HG03025 (cell line): ENCODE measurements at regions not wholly inside any gene's neighbourhood (a gene's known extent, or its start where the extent isn't known, plus 50 kb on each side); places are given as distances from the start of the nearest gene placed in this dataset.

Experiments used
- ATAC-seq: cut with Tn5 transposase; IDR thresholded peaks from one replicate; pipeline ENCODE4 v1.9.1; 2021; ENCODE audit warnings: mild to moderate bottlenecking, moderate library complexity; ENCODE audit not compliant: unreplicated experiment, low FRiP score

- ATAC-seq, result no peak
Measured at GRCh38 chr22:48669986-48670716, 1157.5 kb downstream of the BRD1 start.

- no peak for ATAC-seq
Measured at GRCh38 chr22:48669226-48669625, 1158.4 kb downstream of the BRD1 start.

- ATAC-seq, result no peak
Measured at GRCh38 chr22:48667289-48667688, 1160.4 kb downstream of the BRD1 start.

GRCh38 chr22:48666620-48667019 is 1161.1 kb downstream of the BRD1 start:
- no peak for ATAC-seq

- ATAC-seq, result no peak
Measured at GRCh38 chr22:48665311-48665995, 1162.2 kb downstream of the BRD1 start.

- ATAC-seq, result no peak
Measured at GRCh38 chr22:48664586-48664985, 1163.1 kb downstream of the BRD1 start.

GRCh38 chr22:48663297-48663696 is 1164.4 kb downstream of the BRD1 start:
- no peak for ATAC-seq

GRCh38 chr22:48662476-48663135 is 1165.1 kb downstream of the BRD1 start:
- no peak for ATAC-seq

- ATAC-seq, result no peak
Measured at GRCh38 chr22:48661984-48662383, 1165.7 kb downstream of the BRD1 start.

GRCh38 chr22:48660790-48661740 is 1166.6 kb downstream of the BRD1 start:
- ATAC-seq, result no peak

- ATAC-seq, result no peak
Measured at GRCh38 chr22:48660104-48660789, 1167.4 kb downstream of the BRD1 start.

- no peak for ATAC-seq
Measured at GRCh38 chr22:48659404-48659996, 1168.2 kb downstream of the BRD1 start.

GRCh38 chr22:48658871-48659270 is 1168.8 kb downstream of the BRD1 start:
- no peak for ATAC-seq

- no peak for ATAC-seq
Measured at GRCh38 chr22:48658246-48658645, 1169.4 kb downstream of the BRD1 start.

- no peak for ATAC-seq
Measured at GRCh38 chr22:48654492-48654891, 1173.2 kb downstream of the BRD1 start.

GRCh38 chr22:48653929-48654328 is 1173.7 kb downstream of the BRD1 start:
- no peak for ATAC-seq

GRCh38 chr22:48653306-48653705 is 1174.4 kb downstream of the BRD1 start:
- ATAC-seq, result no peak

GRCh38 chr22:48652796-48653195 is 1174.9 kb downstream of the BRD1 start:
- no peak for ATAC-seq

GRCh38 chr22:48651981-48652538 is 1175.6 kb downstream of the BRD1 start:
- no peak for ATAC-seq
